Panc1 (cell line): ENCODE measurements at regions not wholly inside any gene's neighbourhood (a gene's known extent, or its start where the extent isn't known, plus 50 kb on each side); places are given as distances from the start of the nearest gene placed in this dataset.

Experiments
- ATAC-seq: fragments of 200-7000 bp; cut with Tn5 transposase; 2 replicates; pipeline ENCODE4 v1.9.1; 2020; ENCODE audit warnings: mild to moderate bottlenecking, moderate library complexity
- BruUV-seq: library from RNA; stranded (reverse); fragments of 400-500 nt; replicated peaks from 2 replicates; lab custom pipeline; 2021; lab: Mats Ljungman, UMichigan
- CTCF ChIA-PET: fragments of 300-600 bp; sonication (Branson Sonifier 250); formaldehyde crosslinking; loops from one replicate; lab custom pipeline; 2022; ENCODE audit warnings: antibody characterized with exemption; lab: Charles Lee
- POLR2A ChIA-PET: fragments of 300-600 bp; sonication (Branson Sonifier 250); formaldehyde crosslinking; loops from one replicate; lab custom pipeline; 2022; ENCODE audit warnings: antibody characterized with exemption; lab: Charles Lee
- DNase-seq: peaks from one replicate; pipeline ENCODE4 v3.0.0-alpha.2; 2010; ENCODE audit warnings: low read depth, low spot score
- H3K27ac ChIP-seq: 2 replicates; pipeline ENCODE4 v1.5.1; 2011; ENCODE audit warnings: mild to moderate bottlenecking, low read length, inconsistent platforms
- H3K27me3 ChIP-seq: fragments of 200-500 bp; sonication (Bioruptor generic); 2 replicates; pipeline ENCODE4 v1.6.0; 2014; ENCODE audit warnings: low read length, inconsistent platforms; ENCODE audit not compliant: control insufficient read depth, insufficient read depth
- H3K36me3 ChIP-seq: fragments of 200-500 bp; sonication (Bioruptor generic); 2 replicates; pipeline ENCODE4 v1.5.1; 2014; ENCODE audit warnings: inconsistent platforms, mild to moderate bottlenecking, low read length, moderate library complexity; ENCODE audit not compliant: control insufficient read depth, insufficient read depth
- H3K4me1 ChIP-seq: 2 replicates; pipeline ENCODE4 v1.5.1; 2011; ENCODE audit warnings: inconsistent platforms, mild to moderate bottlenecking, low read length, moderate library complexity; ENCODE audit not compliant: control insufficient read depth, insufficient read depth
- H3K4me3 ChIP-seq, 2 experiments: 2 replicates each; pipeline ENCODE4 v1.5.1; 2011 to 2012; ENCODE audit warnings: low read depth in 2 of 2, low read length in 2 of 2, mild to moderate bottlenecking in 2 of 2, inconsistent platforms in 1 of 2, moderate library complexity in 1 of 2
- H3K9me3 ChIP-seq: fragments of 200-500 bp; sonication (Bioruptor generic); 2 replicates; pipeline ENCODE4 v1.5.1; 2014; ENCODE audit warnings: low read depth, mild to moderate bottlenecking, inconsistent platforms, low read length, moderate library complexity; ENCODE audit not compliant: control insufficient read depth, insufficient read depth
- CTCF ChIP-seq: fragments of 450-650 bp; IDR thresholded peaks from 2 replicates; pipeline ENCODE4 v1.5.1; 2017; ENCODE audit warnings: mild to moderate bottlenecking
- POLR2AphosphoS5 ChIP-seq: IDR thresholded peaks from 2 replicates; pipeline ENCODE4 v1.6.1; 2012; ENCODE audit warnings: mild to moderate bottlenecking, low read depth, low read length, moderate library complexity
- REST ChIP-seq, 2 experiments: IDR thresholded peaks; 2 replicates each; pipeline ENCODE4 v1.6.1; 2011 to 2012; ENCODE audit warnings: low read depth in 2 of 2, control low read depth in 1 of 2, low read length in 1 of 2, mild to moderate bottlenecking in 1 of 2, moderate library complexity in 1 of 2; ENCODE audit not compliant: insufficient read depth in 1 of 2
- SIN3A ChIP-seq: IDR thresholded peaks from 2 replicates; pipeline ENCODE4 v1.6.1; 2012; ENCODE audit warnings: low read depth, mild to moderate bottlenecking, low read length, moderate library complexity, borderline replicate concordance; ENCODE audit not compliant: insufficient read depth
- TCF7L2 ChIP-seq: IDR thresholded peaks from 2 replicates; pipeline ENCODE4 v1.6.1; 2011; ENCODE audit warnings: mild to moderate bottlenecking, low read depth, low read length, inconsistent platforms
- in situ Hi-C: cut with HindIII; loops from 2 replicates; pipeline ENCODE4 v1.10.0; 2016; ENCODE audit warnings: low sequenced_read_pairs, low pct_unique_long_range_greater_than_20kb
- intact Hi-C: fragments of 100-400 bp; cut with micrococcal nuclease; formaldehyde crosslinking; loops from one replicate; pipeline ENCODE4 v1.10.0; 2022; ENCODE audit not compliant: unreplicated experiment

GRCh38 chr1:75990686-75991085 is 58.5 kb upstream of the ASB17 start:
- no TSS peak for BruUV-seq
- DNase-seq (no peak), ATAC-seq (no peak)
- H3K27ac ChIP-seq, result no peak overlapping the region
- in situ Hi-C loops (no loop called here), intact Hi-C loops (loop anchor here (5.0 to 10.0 kb wide), 2 partner anchors 154 to 1152 kb away; no protein-coding TSS in a partner anchor)
- no peaks in the 10 kb centered on the region for H3K36me3 ChIP-seq
- ChIA-PET POLR2A (no interaction called here), CTCF (no interaction called here)
- no peak for TF ChIP-seq POLR2AphosphoS5
- no peak for TF ChIP-seq SIN3A
- no peak for TF ChIP-seq CTCF
- TF ChIP-seq TCF7L2, result no peak
- TF ChIP-seq REST (IDR thresholded peaks at IDR 0.05; ENCODE audit: insufficient read depth in 1 of 2, low read depth in 2 of 2, low read length in 1 of 2), result no peak
- H3K27me3 ChIP-seq, result peaks cover 10% of the 10 kb centered on the region
- H3K9me3 ChIP-seq, result no peaks in the 10 kb centered on the region
- no peak overlapping the region for H3K4me3 ChIP-seq
- no peaks in the 10 kb centered on the region for H3K4me1 ChIP-seq

- ATAC-seq (peak; percentile 75), DNase-seq (peak; percentile 35)
- Histone ChIP-seq H3K27me3 (peaks cover 10% of the 10 kb centered on the region), H3K27ac (no peak overlapping the region), H3K9me3 (no peaks in the 10 kb centered on the region), H3K4me3 (no peak overlapping the region), H3K4me1 (no peaks in the 10 kb centered on the region), H3K36me3 (no peaks in the 10 kb centered on the region)
- no TSS peak for BruUV-seq
- ChIA-PET CTCF (no interaction called here), POLR2A (no interaction called here)
- in situ Hi-C loops (no loop called here), intact Hi-C loops (loop anchor here (5.0 to 10.0 kb wide), 2 partner anchors 153 to 1151 kb away; no protein-coding TSS in a partner anchor)
- TF ChIP-seq TCF7L2 (no peak), CTCF (peak; percentile 86)
These were observed 59.4 kb upstream of the ASB17 start for GRCh38 chr1:75991497-75992114.
